ENCODE measurements at regions not wholly inside any gene's neighbourhood (a gene's known extent, or its start where the extent isn't known, plus 50 kb on each side); places are given as distances from the start of the nearest gene placed in this dataset.

DNA sequence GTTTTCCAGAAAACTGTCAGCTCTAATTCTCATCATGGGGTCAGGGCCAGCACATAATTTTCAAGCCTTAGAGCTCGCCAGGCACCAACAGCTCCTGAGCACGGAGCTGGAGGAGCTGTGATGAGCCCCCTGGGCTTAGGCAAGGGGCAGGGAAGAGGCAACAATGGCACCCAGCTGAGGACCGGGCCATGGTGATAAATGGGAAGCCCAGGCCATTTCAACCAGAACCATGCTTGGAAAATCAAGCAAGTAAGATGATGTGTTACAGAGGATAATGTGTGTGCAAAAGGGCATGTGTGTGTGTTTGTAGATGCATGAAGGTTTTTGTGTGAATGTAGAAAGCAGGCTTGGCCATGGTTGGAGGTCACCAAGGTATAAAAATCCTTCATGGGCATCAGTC lies 66.8 kb upstream of the UBAC2 start:
- DNase-seq (ENCODE audit: low read depth, low spot score), result no peak
- no peak overlapping the region for H3K4me3 ChIP-seq (ENCODE audit: low read depth, low read length)
- ChIA-PET POLR2A (no interaction called here), CTCF (interaction anchor here (0.8 to 1.6 kb wide), 3 partner anchors 10 to 133 kb away, joined by 3 to 4 read pairs (median 4); no protein-coding TSS in a partner anchor)
- no peak for TF ChIP-seq CTCF (IDR thresholded peaks at IDR 0.05; ENCODE audit: insufficient read depth, low read length, missing control alignments)

DNA sequence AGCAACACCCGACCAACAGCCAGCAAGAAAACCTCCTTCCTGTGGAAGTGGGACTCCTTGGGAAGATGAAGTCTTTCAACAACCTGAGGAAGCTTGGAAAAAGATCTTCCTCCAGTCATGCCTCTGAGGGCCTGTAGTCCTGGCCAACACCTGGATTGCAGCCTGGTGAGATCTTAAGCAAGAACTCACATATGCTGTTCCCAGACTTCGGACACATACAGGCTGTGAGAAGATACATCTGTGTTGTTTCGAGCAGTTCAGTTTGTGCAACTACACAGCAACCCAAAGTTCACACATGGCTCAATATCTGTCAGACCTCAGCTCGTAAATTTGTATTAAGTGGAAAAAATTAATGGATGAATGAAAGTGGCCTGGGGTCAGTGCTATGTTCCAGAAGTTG lies 65.1 kb upstream of the UBAC2 start:
- TF ChIP-seq CTCF (IDR thresholded peaks at IDR 0.05; ENCODE audit: insufficient read depth, low read length, missing control alignments), result no peak
- POLR2A ChIA-PET, result no interaction called here
- no peak overlapping the region for H3K4me3 ChIP-seq (ENCODE audit: low read depth, low read length)
- CTCF ChIA-PET, result interaction anchor here (0.5 to 1.6 kb wide), 2 partner anchors 35 to 132 kb away, joined by 3 to 4 read pairs; no protein-coding TSS in a partner anchor
- no peak for DNase-seq (ENCODE audit: low read depth, low spot score)

- POLR2A ChIA-PET, result no interaction called here
- CTCF ChIA-PET, result no interaction called here
- no peak for DNase-seq (ENCODE audit: low read depth, low spot score)
- TF ChIP-seq CTCF (IDR thresholded peaks at IDR 0.05; ENCODE audit: insufficient read depth, low read length, missing control alignments), result no peak
- no peak overlapping the region for H3K4me3 ChIP-seq (ENCODE audit: low read depth, low read length)
Measured at GRCh38 chr13:99136427-99136954, 64.2 kb upstream of the UBAC2 start.

- POLR2A ChIA-PET, result interaction anchor here (0.6 kb wide), 1 partner anchor 188 kb away, joined by 4 read pairs; no protein-coding TSS in a partner anchor
- TF ChIP-seq CTCF (IDR thresholded peaks at IDR 0.05; ENCODE audit: insufficient read depth, low read length, missing control alignments), result no peak
- DNase-seq (ENCODE audit: low read depth, low spot score), result no peak
- no peak overlapping the region for H3K4me3 ChIP-seq (ENCODE audit: low read depth, low read length)
- CTCF ChIA-PET, result no interaction called here
Measured at GRCh38 chr13:99140831-99141230, 59.8 kb upstream of the UBAC2 start.

GRCh38 chr13:99143904-99144303 lies 56.8 kb upstream of the UBAC2 start:
- no peak for TF ChIP-seq CTCF (IDR thresholded peaks at IDR 0.05; ENCODE audit: insufficient read depth, low read length, missing control alignments)
- no peak for DNase-seq (ENCODE audit: low read depth, low spot score)
- no peak overlapping the region for H3K4me3 ChIP-seq (ENCODE audit: low read depth, low read length)
- ChIA-PET POLR2A (no interaction called here), CTCF (no interaction called here)

DNA sequence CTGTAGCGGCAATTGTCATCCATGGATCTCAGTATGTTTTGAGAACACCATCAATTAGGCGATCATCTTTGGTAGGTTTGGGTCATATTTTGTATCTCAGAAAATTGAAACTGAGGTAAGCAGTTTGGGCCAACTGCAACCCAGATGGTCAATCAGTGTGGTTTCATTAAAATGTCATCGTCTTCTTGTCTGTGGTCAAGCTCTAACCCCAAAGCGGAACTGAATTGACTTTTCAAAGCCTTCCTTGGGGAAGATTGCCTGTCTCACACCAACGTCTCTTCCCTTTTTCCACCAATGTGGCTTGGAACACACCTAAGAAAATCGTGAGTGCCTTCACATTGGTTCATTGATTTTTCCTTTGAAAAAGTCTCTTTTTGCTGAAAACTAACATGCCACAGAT lies 56.3 kb upstream of the UBAC2 start:
- ChIA-PET CTCF (no interaction called here), POLR2A (no interaction called here)
- no peak overlapping the region for H3K4me3 ChIP-seq (ENCODE audit: low read depth, low read length)
- no peak for DNase-seq (ENCODE audit: low read depth, low spot score)
- no peak for TF ChIP-seq CTCF (IDR thresholded peaks at IDR 0.05; ENCODE audit: insufficient read depth, low read length, missing control alignments)
